ENCODE measurements at regions not wholly inside any gene's neighbourhood (a gene's known extent, or its start where the extent isn't known, plus 50 kb on each side); places are given as distances from the start of the nearest gene placed in this dataset.

GRCh38 chr14:76922092-76922491, 95.9 kb downstream of the LRRC74A start:
- TF ChIP-seq CTCF (IDR thresholded peaks at IDR 0.05 in 2 of 3, conservative IDR thresholded peaks at IDR 0.05 in 1 of 3; ENCODE audit: borderline replicate concordance in 1 of 3, insufficient read depth in 1 of 3, low read depth in 2 of 3, low read length in 2 of 3), result no peak
- no peak for TF ChIP-seq EZH2 (IDR thresholded peaks at IDR 0.05)
- TF ChIP-seq POLR2A (IDR thresholded peaks at IDR 0.05; ENCODE audit: borderline replicate concordance, extremely low read depth, insufficient read depth, insufficient read length), result no peak
- TF ChIP-seq REST (IDR thresholded peaks at IDR 0.05; ENCODE audit: low read depth), result no peak
- TF ChIP-seq ZFX (IDR thresholded peaks at IDR 0.05), result no peak
- TF ChIP-seq SIN3A (IDR thresholded peaks at IDR 0.05; ENCODE audit: low read depth), result no peak
- no peak for TF ChIP-seq ATF3 (IDR thresholded peaks at IDR 0.05)
- TF ChIP-seq JUND (IDR thresholded peaks at IDR 0.05), result no peak
- no peak for TF ChIP-seq YY1 (IDR thresholded peaks at IDR 0.05; ENCODE audit: extremely low read depth, insufficient replicate concordance, low read depth, low read length)
- no peak for TF ChIP-seq POLR2AphosphoS5 (IDR thresholded peaks at IDR 0.05; ENCODE audit: low read depth, low read length)
